ENCODE measurements at regions not wholly inside any gene's neighbourhood (a gene's known extent, or its start where the extent isn't known, plus 50 kb on each side); places are given as distances from the start of the nearest gene placed in this dataset.

GRCh38 chr3:193086681-193087080 lies 154.3 kb upstream of the PLAAT1 start:
- Mint-ChIP-seq H3K4me3 (ENCODE audit: unreplicated experiment) (no peak overlapping the region), H3K36me3 (ENCODE audit: unreplicated experiment) (peaks cover 5% of the 10 kb centered on the region), H3K27me3 (ENCODE audit: unreplicated experiment) (no peaks in the 10 kb centered on the region), H3K9me3 (ENCODE audit: unreplicated experiment) (no peaks in the 10 kb centered on the region), H3K4me1 (ENCODE audit: low read depth, unreplicated experiment) (no peaks in the 10 kb centered on the region), H3K27ac (ENCODE audit: unreplicated experiment) (no peak overlapping the region)
- TF ChIP-seq, protein P1, sequence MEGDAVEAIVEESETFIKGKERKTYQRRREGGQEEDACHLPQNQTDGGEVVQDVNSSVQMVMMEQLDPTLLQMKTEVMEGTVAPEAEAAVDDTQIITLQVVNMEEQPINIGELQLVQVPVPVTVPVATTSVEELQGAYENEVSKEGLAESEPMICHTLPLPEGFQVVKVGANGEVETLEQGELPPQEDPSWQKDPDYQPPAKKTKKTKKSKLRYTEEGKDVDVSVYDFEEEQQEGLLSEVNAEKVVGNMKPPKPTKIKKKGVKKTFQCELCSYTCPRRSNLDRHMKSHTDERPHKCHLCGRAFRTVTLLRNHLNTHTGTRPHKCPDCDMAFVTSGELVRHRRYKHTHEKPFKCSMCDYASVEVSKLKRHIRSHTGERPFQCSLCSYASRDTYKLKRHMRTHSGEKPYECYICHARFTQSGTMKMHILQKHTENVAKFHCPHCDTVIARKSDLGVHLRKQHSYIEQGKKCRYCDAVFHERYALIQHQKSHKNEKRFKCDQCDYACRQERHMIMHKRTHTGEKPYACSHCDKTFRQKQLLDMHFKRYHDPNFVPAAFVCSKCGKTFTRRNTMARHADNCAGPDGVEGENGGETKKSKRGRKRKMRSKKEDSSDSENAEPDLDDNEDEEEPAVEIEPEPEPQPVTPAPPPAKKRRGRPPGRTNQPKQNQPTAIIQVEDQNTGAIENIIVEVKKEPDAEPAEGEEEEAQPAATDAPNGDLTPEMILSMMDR (IDR thresholded peaks at IDR 0.05; ENCODE audit: partially characterized antibody, unreplicated experiment) = no peak
- no peak for DNase-seq

- TF ChIP-seq, protein P1 (IDR thresholded peaks at IDR 0.05; ENCODE audit: partially characterized antibody, unreplicated experiment) = no peak
- no peaks in the 10 kb centered on the region for H3K4me1 Mint-ChIP-seq (ENCODE audit: low read depth, unreplicated experiment)
- peaks cover 5% of the 10 kb centered on the region for H3K36me3 Mint-ChIP-seq (ENCODE audit: unreplicated experiment)
- H3K27me3 Mint-ChIP-seq (ENCODE audit: unreplicated experiment) = no peaks in the 10 kb centered on the region
- H3K27ac Mint-ChIP-seq (ENCODE audit: unreplicated experiment) = no peak overlapping the region
- no peak overlapping the region for H3K4me3 Mint-ChIP-seq (ENCODE audit: unreplicated experiment)
- no peak for DNase-seq
- no peaks in the 10 kb centered on the region for H3K9me3 Mint-ChIP-seq (ENCODE audit: unreplicated experiment)
Measured at GRCh38 chr3:193087336-193087735, 153.7 kb upstream of the PLAAT1 start.

DNA sequence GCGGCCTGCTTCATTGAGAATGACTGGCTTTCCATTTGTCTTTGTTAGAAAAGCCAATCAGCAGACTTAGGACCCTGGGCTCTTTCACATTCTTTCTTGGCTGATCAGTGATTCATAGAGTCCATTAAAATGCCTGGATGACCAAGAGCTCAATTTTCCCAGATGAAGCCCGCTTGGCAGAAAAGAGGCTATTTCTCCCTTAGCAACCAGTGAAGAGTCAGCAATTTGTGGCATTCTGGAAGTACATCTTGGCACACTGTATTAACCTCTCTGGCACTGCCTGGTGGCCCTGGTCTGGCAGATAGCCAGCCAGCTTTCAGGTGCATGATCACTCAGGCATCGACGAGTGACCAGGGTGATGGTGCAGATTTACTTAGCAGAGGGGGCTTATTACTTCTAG lies 145.7 kb upstream of the PLAAT1 start:
- H3K9me3 Mint-ChIP-seq (ENCODE audit: unreplicated experiment) = no peaks in the 10 kb centered on the region
- DNase-seq = no peak
- no peaks in the 10 kb centered on the region for H3K4me1 Mint-ChIP-seq (ENCODE audit: low read depth, unreplicated experiment)
- no peak overlapping the region for H3K4me3 Mint-ChIP-seq (ENCODE audit: unreplicated experiment)
- TF ChIP-seq, protein P1 (IDR thresholded peaks at IDR 0.05; ENCODE audit: partially characterized antibody, unreplicated experiment) = no peak
- H3K36me3 Mint-ChIP-seq (ENCODE audit: unreplicated experiment) = peaks cover under 1% of the 10 kb centered on the region
- peaks cover 4% of the 10 kb centered on the region for H3K27me3 Mint-ChIP-seq (ENCODE audit: unreplicated experiment)
- H3K27ac Mint-ChIP-seq (ENCODE audit: unreplicated experiment) = no peak overlapping the region

DNA sequence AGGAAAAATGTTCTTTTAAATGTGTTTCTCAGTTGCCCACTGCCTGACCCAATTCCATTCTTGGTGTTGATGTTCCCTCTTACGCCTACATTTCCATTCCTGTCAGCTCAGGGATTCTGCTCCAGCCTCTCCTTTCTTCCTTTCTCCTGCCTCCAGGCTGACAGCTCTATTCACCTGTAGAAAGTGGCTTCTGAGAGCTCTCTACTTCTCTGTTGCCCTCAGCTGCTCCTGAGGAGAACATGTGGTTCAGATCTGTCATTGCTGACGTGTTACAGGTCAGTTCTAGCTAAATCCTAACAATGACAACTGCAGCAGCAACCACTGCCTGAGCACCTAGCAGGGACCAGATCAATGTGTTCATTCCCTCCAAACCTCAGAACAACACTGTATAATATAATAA lies 144.9 kb upstream of the PLAAT1 start:
- H3K4me3 Mint-ChIP-seq (ENCODE audit: unreplicated experiment) = no peak overlapping the region
- H3K4me1 Mint-ChIP-seq (ENCODE audit: low read depth, unreplicated experiment) = no peaks in the 10 kb centered on the region
- no peaks in the 10 kb centered on the region for H3K9me3 Mint-ChIP-seq (ENCODE audit: unreplicated experiment)
- TF ChIP-seq, protein P1 (IDR thresholded peaks at IDR 0.05; ENCODE audit: partially characterized antibody, unreplicated experiment) = no peak
- H3K27me3 Mint-ChIP-seq (ENCODE audit: unreplicated experiment) = peaks cover 4% of the 10 kb centered on the region
- no peak for DNase-seq
- peaks cover 5% of the 10 kb centered on the region for H3K36me3 Mint-ChIP-seq (ENCODE audit: unreplicated experiment)
- H3K27ac Mint-ChIP-seq (ENCODE audit: unreplicated experiment) = no peak overlapping the region

- TF ChIP-seq, protein P1 (IDR thresholded peaks at IDR 0.05; ENCODE audit: partially characterized antibody, unreplicated experiment) = no peak
- no peaks in the 10 kb centered on the region for H3K27me3 Mint-ChIP-seq (ENCODE audit: unreplicated experiment)
- no peak for DNase-seq
- no peak overlapping the region for H3K4me3 Mint-ChIP-seq (ENCODE audit: unreplicated experiment)
- H3K36me3 Mint-ChIP-seq (ENCODE audit: unreplicated experiment) = peaks cover 4% of the 10 kb centered on the region
- H3K27ac Mint-ChIP-seq (ENCODE audit: unreplicated experiment) = no peak overlapping the region
- H3K9me3 Mint-ChIP-seq (ENCODE audit: unreplicated experiment) = no peaks in the 10 kb centered on the region
- no peaks in the 10 kb centered on the region for H3K4me1 Mint-ChIP-seq (ENCODE audit: low read depth, unreplicated experiment)
Measured at GRCh38 chr3:193114431-193115340, 126.3 kb upstream of the PLAAT1 start.
